Ascending aorta (tissue), 2 donors: ENCODE measurements at regions not wholly inside any gene's neighbourhood (a gene's known extent, or its start where the extent isn't known, plus 50 kb on each side); places are given as distances from the start of the nearest gene placed in this dataset.

ENCODE experiments used
- DNase-seq, 2 donors: peaks; one replicate each; pipeline ENCODE4 v3.0.0-alpha.2; 2019; ENCODE audit warnings: low spot score in 2 of 2
- H3K27ac ChIP-seq, 2 donors: fragments of 200-600 bp; sonication (generic); one replicate each; pipeline ENCODE4 v1.5.1; 2016 to 2017; ENCODE audit warnings: mild to moderate bottlenecking in 1 of 2
- H3K27me3 ChIP-seq: fragments of 200-600 bp; sonication (generic); one replicate; pipeline ENCODE4 v1.5.1; 2017
- H3K36me3 ChIP-seq, 2 donors: fragments of 200-600 bp; sonication (generic); one replicate each; pipeline ENCODE4 v1.5.1; 2016
- H3K4me1 ChIP-seq, 2 donors: fragments of 200-600 bp; sonication (generic); one replicate each; pipeline ENCODE4 v1.5.1; 2016 to 2017; ENCODE audit warnings: mild to moderate bottlenecking in 1 of 2
- H3K4me3 ChIP-seq, 2 donors: fragments of 200-600 bp; sonication (generic); one replicate each; pipeline ENCODE4 v1.5.1; 2016 to 2017; ENCODE audit warnings: mild to moderate bottlenecking in 1 of 2
- H3K9me3 ChIP-seq, 2 donors: fragments of 200-600 bp; sonication (generic); one replicate each; pipeline ENCODE4 v1.5.1; 2016
- intact Hi-C: fragments of 100-400 bp; cut with DNase I; formaldehyde crosslinking; loops from one replicate; pipeline ENCODE4 v1.15.1; 2023
- TF ChIP-seq, protein P1 (sequence below), 3 experiments: fragments of 200-600 bp in 2 of 3; fragments of 450-650 bp in 1 of 3; sonication (generic) in 2 of 3; IDR thresholded peaks; one replicate each; pipeline ENCODE4 v1.5.1; 2016 to 2019; ENCODE audit warnings: antibody characterized with exemption in 3 of 3, mild to moderate bottlenecking in 1 of 3, moderate library complexity in 1 of 3

DNA sequence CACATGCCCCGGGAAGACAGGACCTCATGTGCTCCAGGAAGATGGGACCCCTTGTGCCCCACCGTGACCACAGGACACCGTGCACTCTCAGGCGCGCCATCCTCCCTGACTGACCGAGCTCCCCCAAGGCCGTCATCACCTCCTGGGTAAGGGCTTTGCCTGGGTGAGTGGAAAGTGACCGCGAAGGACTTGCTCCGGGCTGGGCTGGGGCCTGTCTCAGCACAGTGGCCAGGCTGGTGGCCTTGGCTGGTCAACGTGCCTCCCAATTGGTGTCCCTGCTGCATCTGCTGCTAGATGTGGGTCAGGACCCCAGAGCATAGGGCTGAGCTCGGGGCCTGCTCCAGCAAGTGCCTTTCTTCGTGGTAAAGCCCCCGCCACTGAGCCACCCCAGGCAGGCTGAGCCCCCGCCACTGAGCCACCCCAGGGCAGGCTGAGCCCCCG lies 69.7 kb upstream of the CTDP1 start:
- intact Hi-C loops = no loop called here
- H3K27ac ChIP-seq = no peak overlapping the region
- H3K9me3 ChIP-seq = no peaks in the 10 kb centered on the region
- no peaks in the 10 kb centered on the region for H3K27me3 ChIP-seq
- no peak overlapping the region for H3K4me3 ChIP-seq
- no peaks in the 10 kb centered on the region for H3K36me3 ChIP-seq
- DNase-seq = peak in 1 of 2 donors; percentile 54
- H3K4me1 ChIP-seq = no peaks in the 10 kb centered on the region
- TF ChIP-seq, protein P1, sequence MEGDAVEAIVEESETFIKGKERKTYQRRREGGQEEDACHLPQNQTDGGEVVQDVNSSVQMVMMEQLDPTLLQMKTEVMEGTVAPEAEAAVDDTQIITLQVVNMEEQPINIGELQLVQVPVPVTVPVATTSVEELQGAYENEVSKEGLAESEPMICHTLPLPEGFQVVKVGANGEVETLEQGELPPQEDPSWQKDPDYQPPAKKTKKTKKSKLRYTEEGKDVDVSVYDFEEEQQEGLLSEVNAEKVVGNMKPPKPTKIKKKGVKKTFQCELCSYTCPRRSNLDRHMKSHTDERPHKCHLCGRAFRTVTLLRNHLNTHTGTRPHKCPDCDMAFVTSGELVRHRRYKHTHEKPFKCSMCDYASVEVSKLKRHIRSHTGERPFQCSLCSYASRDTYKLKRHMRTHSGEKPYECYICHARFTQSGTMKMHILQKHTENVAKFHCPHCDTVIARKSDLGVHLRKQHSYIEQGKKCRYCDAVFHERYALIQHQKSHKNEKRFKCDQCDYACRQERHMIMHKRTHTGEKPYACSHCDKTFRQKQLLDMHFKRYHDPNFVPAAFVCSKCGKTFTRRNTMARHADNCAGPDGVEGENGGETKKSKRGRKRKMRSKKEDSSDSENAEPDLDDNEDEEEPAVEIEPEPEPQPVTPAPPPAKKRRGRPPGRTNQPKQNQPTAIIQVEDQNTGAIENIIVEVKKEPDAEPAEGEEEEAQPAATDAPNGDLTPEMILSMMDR (IDR thresholded peaks at IDR 0.05) = no peak

DNA sequence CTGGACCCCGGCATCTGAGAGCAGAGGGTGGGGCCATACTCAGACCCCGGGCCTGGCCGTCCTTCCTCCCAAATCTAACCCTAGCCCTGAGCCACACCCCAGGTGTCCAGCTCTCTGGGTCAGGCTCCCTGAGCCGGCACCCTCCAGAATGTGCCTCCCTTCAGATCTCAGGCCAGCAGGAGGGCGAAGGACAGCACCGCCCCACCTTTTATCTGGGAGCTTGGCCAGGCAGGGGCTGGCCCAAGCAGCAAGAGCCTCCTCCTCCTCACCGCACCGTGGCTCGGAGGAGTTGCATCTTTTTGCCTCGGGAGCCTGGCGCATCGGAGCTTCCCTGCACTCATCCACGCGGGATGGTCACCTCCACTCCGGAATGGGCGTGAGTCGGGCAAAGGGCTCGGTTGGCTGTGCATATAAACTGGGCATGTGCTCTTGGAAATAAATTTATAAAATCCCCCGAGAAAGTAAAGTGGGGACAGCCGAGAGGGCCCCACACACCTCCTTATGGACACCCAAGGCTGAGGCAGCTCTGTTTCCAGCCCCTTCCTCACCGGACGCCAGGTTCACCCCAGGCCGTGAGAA lies 69.1 kb upstream of the CTDP1 start:
- H3K4me1 ChIP-seq = no peaks in the 10 kb centered on the region
- H3K27ac ChIP-seq = no peak overlapping the region
- intact Hi-C loops = no loop called here
- no peaks in the 10 kb centered on the region for H3K27me3 ChIP-seq
- no peak overlapping the region for H3K4me3 ChIP-seq
- TF ChIP-seq, protein P1 (IDR thresholded peaks at IDR 0.05) = no peak
- no peaks in the 10 kb centered on the region for H3K36me3 ChIP-seq
- peak in 1 of 2 donors; percentile 47 for DNase-seq
- no peaks in the 10 kb centered on the region for H3K9me3 ChIP-seq

DNA sequence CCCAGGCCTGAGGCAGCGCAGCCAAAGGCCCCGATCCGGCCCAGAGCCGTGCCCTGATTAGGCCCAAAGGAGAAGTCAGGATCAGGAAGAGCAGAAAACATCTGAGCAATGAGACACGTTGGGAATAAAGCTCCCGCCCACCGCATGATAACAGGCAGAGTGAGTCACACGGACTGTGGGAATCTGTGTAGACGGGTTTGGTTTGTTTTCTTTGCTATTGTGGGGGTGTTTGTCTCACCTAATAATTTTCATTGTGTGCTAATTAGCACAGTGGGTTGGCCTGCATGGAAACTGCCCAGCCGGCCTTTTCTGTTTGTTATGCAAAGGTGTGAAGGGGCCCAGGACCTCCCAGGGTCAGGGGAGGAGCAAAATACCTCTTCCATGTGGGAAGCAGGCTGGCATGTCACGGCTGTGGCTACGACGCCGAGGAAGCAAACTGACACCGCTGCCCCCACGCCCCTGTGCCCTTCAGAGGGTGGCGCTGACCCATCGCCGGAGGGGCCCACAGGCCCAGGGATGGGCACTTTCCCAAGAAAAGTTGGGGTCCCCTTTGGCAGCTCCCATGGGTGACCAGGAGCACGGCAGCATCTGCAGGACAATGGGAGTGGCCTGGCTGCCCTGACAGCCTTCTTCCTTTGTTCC lies 68.4 kb upstream of the CTDP1 start:
- no peaks in the 10 kb centered on the region for H3K27me3 ChIP-seq
- H3K36me3 ChIP-seq = no peaks in the 10 kb centered on the region
- intact Hi-C loops = no loop called here
- no peaks in the 10 kb centered on the region for H3K9me3 ChIP-seq
- no peak overlapping the region for H3K27ac ChIP-seq
- TF ChIP-seq, protein P1 (IDR thresholded peaks at IDR 0.05) = no peak
- no peaks in the 10 kb centered on the region for H3K4me1 ChIP-seq
- DNase-seq = peak in 1 of 2 donors; percentile 59
- H3K4me3 ChIP-seq = no peak overlapping the region

GRCh38 chr18:79612291-79613108 lies 67.1 kb upstream of the CTDP1 start:
- Histone ChIP-seq H3K27me3 (no peaks in the 10 kb centered on the region), H3K36me3 (no peaks in the 10 kb centered on the region), H3K4me1 (no peaks in the 10 kb centered on the region), H3K9me3 (no peaks in the 10 kb centered on the region), H3K4me3 (no peak overlapping the region), H3K27ac (no peak overlapping the region)
- TF ChIP-seq, protein P1 (IDR thresholded peaks at IDR 0.05) = no peak
- intact Hi-C loops = no loop called here
- peak in 1 of 2 donors; percentile 34 for DNase-seq

GRCh38 chr18:79613186-79613931 lies 66.2 kb upstream of the CTDP1 start:
- no peaks in the 10 kb centered on the region for H3K4me1 ChIP-seq
- peak in 1 of 2 donors; percentile 53 for DNase-seq
- no peaks in the 10 kb centered on the region for H3K9me3 ChIP-seq
- no peak overlapping the region for H3K4me3 ChIP-seq
- no peaks in the 10 kb centered on the region for H3K27me3 ChIP-seq
- intact Hi-C loops = no loop called here
- no peaks in the 10 kb centered on the region for H3K36me3 ChIP-seq
- no peak overlapping the region for H3K27ac ChIP-seq
- TF ChIP-seq, protein P1 (IDR thresholded peaks at IDR 0.05) = no peak
